Stimulated activated CD4-positive, alpha-beta T cell treated with anti-CD3 and anti-CD28 coated beads, Interleukin-15, amount 100 ng/mL, for 24 hours (primary cell): ENCODE measurements at regions not wholly inside any gene's neighbourhood (a gene's known extent, or its start where the extent isn't known, plus 50 kb on each side); places are given as distances from the start of the nearest gene placed in this dataset.
A peak's percentile ranks its signal among the peaks of the same experiment; 100 is the strongest.

Experiments
- DNase-seq: peaks from one replicate; pipeline ENCODE4 v3.0.0-alpha.2; 2020

GRCh38 chr1:11373895-11374747 lies 101.1 kb downstream of the UBIAD1 start:
- DNase-seq: no peak

GRCh38 chr1:11374748-11375110 lies 101.7 kb downstream of the UBIAD1 start:
- DNase-seq: no peak

- DNase-seq: no peak
These were observed 101.9 kb upstream of the DISP3 start for GRCh38 chr1:11377001-11377583.

GRCh38 chr1:11377954-11378353 lies 101.0 kb upstream of the DISP3 start:
- no peak for DNase-seq

GRCh38 chr1:11379851-11380250 lies 99.1 kb upstream of the DISP3 start:
- no peak for DNase-seq

- DNase-seq: no peak
These were observed 98.5 kb upstream of the DISP3 start for GRCh38 chr1:11380500-11380899.

GRCh38 chr1:11383553-11384169 lies 95.3 kb upstream of the DISP3 start:
- peak; percentile 15 for DNase-seq

- peak; percentile 7 for DNase-seq
These were observed 94.8 kb upstream of the DISP3 start for GRCh38 chr1:11384170-11384554.

- no peak for DNase-seq
These were observed 91.1 kb upstream of the DISP3 start for GRCh38 chr1:11387829-11388228.

- DNase-seq: no peak
These were observed 90.3 kb upstream of the DISP3 start for GRCh38 chr1:11388617-11389016.

GRCh38 chr1:11391327-11391726 lies 87.6 kb upstream of the DISP3 start:
- no peak for DNase-seq

- DNase-seq: no peak
These were observed 87.1 kb upstream of the DISP3 start for GRCh38 chr1:11391886-11392285.

- no peak for DNase-seq
These were observed 84.2 kb upstream of the DISP3 start for GRCh38 chr1:11394592-11395245.

- DNase-seq: no peak
These were observed 83.3 kb upstream of the DISP3 start for GRCh38 chr1:11395616-11396015.

- no peak for DNase-seq
These were observed 81.6 kb upstream of the DISP3 start for GRCh38 chr1:11397151-11397901.

- DNase-seq: no peak
These were observed 79.7 kb upstream of the DISP3 start for GRCh38 chr1:11399250-11399649.

GRCh38 chr1:11400155-11400554 lies 78.8 kb upstream of the DISP3 start:
- no peak for DNase-seq

GRCh38 chr1:11400567-11400966 lies 78.4 kb upstream of the DISP3 start:
- no peak for DNase-seq

- DNase-seq: peak; percentile 15
These were observed 72.1 kb upstream of the DISP3 start for GRCh38 chr1:11406845-11407244.

- peak; percentile 48 for DNase-seq
These were observed 71.5 kb upstream of the DISP3 start for GRCh38 chr1:11407301-11407994.

- no peak for DNase-seq
These were observed 66.8 kb upstream of the DISP3 start for GRCh38 chr1:11412141-11412540.

- DNase-seq: no peak
These were observed 65.0 kb upstream of the DISP3 start for GRCh38 chr1:11413986-11414391.
